IPS DF 6.9 (cell line): ENCODE measurements at regions not wholly inside any gene's neighbourhood (a gene's known extent, or its start where the extent isn't known, plus 50 kb on each side); places are given as distances from the start of the nearest gene placed in this dataset.

ENCODE experiments used
- DNase-seq: peaks from one replicate; pipeline ENCODE4 v3.0.0-alpha.2; 2013; ENCODE audit warnings: low read depth, low spot score
- H3K27ac ChIP-seq: one replicate; pipeline ENCODE4 v1.5.1; 2013; ENCODE audit warnings: low read length, control low read depth
- H3K27me3 ChIP-seq: 2 replicates; pipeline ENCODE4 v1.6.1; 2013; ENCODE audit warnings: mild to moderate bottlenecking, low read length; ENCODE audit not compliant: control insufficient read depth, insufficient read depth
- H3K36me3 ChIP-seq: 2 replicates; pipeline ENCODE4 v1.6.1; 2013; ENCODE audit warnings: low read length; ENCODE audit not compliant: control insufficient read depth, insufficient read depth
- H3K4me1 ChIP-seq: 2 replicates; pipeline ENCODE4 v1.6.1; 2013; ENCODE audit warnings: low read length; ENCODE audit not compliant: control insufficient read depth, insufficient read depth
- H3K4me3 ChIP-seq: 2 replicates; pipeline ENCODE4 v1.5.1; 2013; ENCODE audit warnings: mild to moderate bottlenecking, low read length
- H3K9me3 ChIP-seq: 2 replicates; pipeline ENCODE4 v1.6.1; 2013; ENCODE audit warnings: low read length, inconsistent platforms; ENCODE audit not compliant: control insufficient read depth, insufficient read depth
- WGBS: extraction: QIAGEN DNeasy Blood & Tissue Kit; methylation state at CpG from one replicate; pipeline ENCODE4 v1.1.7; 2013; ENCODE audit warnings: mixed read lengths, missing lambda C conversion rate; ENCODE audit not compliant: insufficient read length, insufficient coverage; 5-methylcytosine and 5-hydroxymethylcytosine counted together

GRCh38 chr17:22411185-22411784 is 719.0 kb downstream of the KCNJ18 start:
- Histone ChIP-seq H3K27ac (no peak overlapping the region), H3K36me3 (no peaks in the 10 kb centered on the region), H3K4me3 (no peak overlapping the region), H3K27me3 (no peaks in the 10 kb centered on the region), H3K4me1 (no peaks in the 10 kb centered on the region), H3K9me3 (peaks cover 25% of the 10 kb centered on the region)
- WGBS: no CpG with 5 or more reads among the region's 38 CpGs
- DNase-seq: no peak

- Histone ChIP-seq H3K4me1 (no peaks in the 10 kb centered on the region), H3K27ac (no peak overlapping the region), H3K9me3 (peaks cover 4% of the 10 kb centered on the region), H3K27me3 (no peaks in the 10 kb centered on the region), H3K4me3 (no peak overlapping the region), H3K36me3 (no peaks in the 10 kb centered on the region)
- no CpG with 5 or more reads among the region's 53 CpGs for WGBS
- no peak for DNase-seq
Observed at GRCh38 chr17:22435231-22435974, 743.1 kb downstream of the KCNJ18 start.

GRCh38 chr17:22441776-22442175 is 749.5 kb downstream of the KCNJ18 start:
- peaks cover 4% of the 10 kb centered on the region for H3K9me3 ChIP-seq
- H3K4me3 ChIP-seq: no peak overlapping the region
- H3K36me3 ChIP-seq: no peaks in the 10 kb centered on the region
- H3K27me3 ChIP-seq: no peaks in the 10 kb centered on the region
- H3K4me1 ChIP-seq: no peaks in the 10 kb centered on the region
- no peak for DNase-seq
- no CpG with 5 or more reads among the region's 7 CpGs for WGBS
- H3K27ac ChIP-seq: no peak overlapping the region

- WGBS: no CpG with 5 or more reads among the region's 6 CpGs
- DNase-seq: no peak
- H3K9me3 ChIP-seq: peaks cover 4% of the 10 kb centered on the region
- no peak overlapping the region for H3K4me3 ChIP-seq
- no peaks in the 10 kb centered on the region for H3K36me3 ChIP-seq
- no peaks in the 10 kb centered on the region for H3K27me3 ChIP-seq
- H3K4me1 ChIP-seq: no peaks in the 10 kb centered on the region
- no peak overlapping the region for H3K27ac ChIP-seq
Observed at GRCh38 chr17:22443061-22443460, 750.7 kb downstream of the KCNJ18 start.

- H3K27ac ChIP-seq: no peak overlapping the region
- DNase-seq: no peak
- H3K27me3 ChIP-seq: no peaks in the 10 kb centered on the region
- H3K36me3 ChIP-seq: no peaks in the 10 kb centered on the region; the same call in 1 of the 2 replicates
- no CpG with 5 or more reads among the region's 19 CpGs for WGBS
- no peak overlapping the region for H3K4me3 ChIP-seq
- no peaks in the 10 kb centered on the region for H3K4me1 ChIP-seq
- peaks cover 2% of the 10 kb centered on the region for H3K9me3 ChIP-seq
Observed at GRCh38 chr17:22453181-22453580, 760.9 kb downstream of the KCNJ18 start.

GRCh38 chr17:22454070-22454999 is 762.0 kb downstream of the KCNJ18 start:
- Histone ChIP-seq H3K27me3 (no peaks in the 10 kb centered on the region), H3K27ac (no peak overlapping the region), H3K9me3 (peaks cover 5% of the 10 kb centered on the region), H3K36me3 (no peaks in the 10 kb centered on the region; the same call in 1 of the 2 replicates), H3K4me1 (no peaks in the 10 kb centered on the region), H3K4me3 (no peak overlapping the region)
- DNase-seq: no peak
- no CpG with 5 or more reads among the region's 82 CpGs for WGBS

GRCh38 chr17:22459331-22459952 is 767.1 kb downstream of the KCNJ18 start:
- WGBS: no CpG with 5 or more reads among the region's 12 CpGs
- H3K36me3 ChIP-seq: no peaks in the 10 kb centered on the region; the same call in 1 of the 2 replicates
- no peak overlapping the region for H3K27ac ChIP-seq
- H3K4me1 ChIP-seq: no peaks in the 10 kb centered on the region
- DNase-seq: no peak
- H3K9me3 ChIP-seq: peaks cover 11% of the 10 kb centered on the region
- H3K27me3 ChIP-seq: no peaks in the 10 kb centered on the region
- H3K4me3 ChIP-seq: no peak overlapping the region

GRCh38 chr17:22459953-22460350 is 767.6 kb downstream of the KCNJ18 start:
- WGBS: no CpG with 5 or more reads among the region's 15 CpGs
- Histone ChIP-seq H3K27me3 (no peaks in the 10 kb centered on the region), H3K4me3 (no peak overlapping the region), H3K27ac (no peak overlapping the region), H3K9me3 (peaks cover 11% of the 10 kb centered on the region), H3K4me1 (no peaks in the 10 kb centered on the region), H3K36me3 (no peaks in the 10 kb centered on the region)
- DNase-seq: no peak

GRCh38 chr17:22460461-22461063 is 768.2 kb downstream of the KCNJ18 start:
- no peaks in the 10 kb centered on the region for H3K36me3 ChIP-seq
- no peak overlapping the region for H3K27ac ChIP-seq
- no peaks in the 10 kb centered on the region for H3K4me1 ChIP-seq
- peaks cover 11% of the 10 kb centered on the region for H3K9me3 ChIP-seq
- H3K4me3 ChIP-seq: no peak overlapping the region
- no peak for DNase-seq
- WGBS: no CpG with 5 or more reads among the region's 6 CpGs
- no peaks in the 10 kb centered on the region for H3K27me3 ChIP-seq
